Endothelial cell of umbilical vein (primary cell): ENCODE measurements at regions not wholly inside any gene's neighbourhood (a gene's known extent, or its start where the extent isn't known, plus 50 kb on each side); places are given as distances from the start of the nearest gene placed in this dataset.

Source experiments
- BruUV-seq: library from RNA; stranded (reverse); fragments of 400-500 nt; replicated peaks from 2 replicates; lab custom pipeline; 2021; lab: Mats Ljungman, UMichigan
- CTCF ChIA-PET: fragments of 300-600, 350-600 bp; sonication (Branson Sonifier 250); formaldehyde crosslinking; loops from one replicate; lab custom pipeline; 2021; ENCODE audit warnings: antibody characterized with exemption, inconsistent platforms; lab: Charles Lee
- POLR2A ChIA-PET: fragments of 300-600, 350-600 bp; sonication (Branson Sonifier 250); formaldehyde crosslinking; loops from one replicate; lab custom pipeline; 2021; ENCODE audit warnings: antibody characterized with exemption, inconsistent platforms; lab: Charles Lee
- DNase-seq: peaks from one replicate; pipeline ENCODE4 v3.0.0-alpha.2; 2011; ENCODE audit warnings: low read depth, low spot score
- FAIRE-seq: peaks from 2 replicates; lab custom pipeline; 2011; peaks lifted over from hg19 to GRCh38; lab: Jason Lieb, UNC
- H2AFZ ChIP-seq: 2 replicates; pipeline ENCODE4 v1.6.0; 2012; ENCODE audit warnings: low read depth, low read length, control low read depth, inconsistent platforms
- H3K27ac ChIP-seq: 2 replicates; pipeline ENCODE4 v1.5.1; 2011; ENCODE audit warnings: low read depth, mild to moderate bottlenecking, control low read depth, low read length, moderate library complexity; ENCODE audit not compliant: insufficient read depth
- H3K27me3 ChIP-seq, 2 experiments: 2 replicates each; pipeline versions ENCODE4 v1.6.0 to v1.6.1; 2011; ENCODE audit warnings: low read length in 2 of 2, mixed read lengths in 1 of 2; ENCODE audit not compliant: control insufficient read depth in 2 of 2, insufficient read depth in 2 of 2
- H3K36me3 ChIP-seq, 2 experiments: 2 replicates in 1 of 2; 3 replicates in 1 of 2; pipeline ENCODE4 v1.5.1; 2011; ENCODE audit warnings: low read length in 2 of 2, mild to moderate bottlenecking in 1 of 2, moderate library complexity in 1 of 2; ENCODE audit not compliant: control insufficient read depth in 2 of 2, insufficient read depth in 2 of 2; ENCODE audit errors: extremely low read depth in 1 of 2
- H3K4me1 ChIP-seq: 3 replicates; pipeline ENCODE4 v1.5.1; 2011; ENCODE audit warnings: mild to moderate bottlenecking, low read length; ENCODE audit not compliant: control insufficient read depth, insufficient read depth; ENCODE audit errors: extremely low read depth
- H3K4me2 ChIP-seq: 2 replicates; pipeline ENCODE4 v1.6.1; 2011; ENCODE audit warnings: low read length, control low read depth, mixed read lengths; ENCODE audit not compliant: insufficient read depth
- H3K4me3 ChIP-seq, 3 experiments: fragments of 200-600 bp in 1 of 3; sonication (generic), shearing (Covaris generic) in 1 of 3; replicated peaks in 1 of 3; 2 replicates each; pipeline ENCODE4 v1.5.1; 2011 to 2016; ENCODE audit warnings: control low read depth in 3 of 3, low read length in 3 of 3, mild to moderate bottlenecking in 2 of 3, inconsistent platforms in 1 of 3, low read depth in 1 of 3, moderate library complexity in 1 of 3; ENCODE audit not compliant: insufficient read depth in 1 of 3
- H3K79me2 ChIP-seq: 2 replicates; pipeline ENCODE4 v1.6.0; 2012; ENCODE audit warnings: low read length, inconsistent platforms; ENCODE audit not compliant: control insufficient read depth, insufficient read depth
- H3K9ac ChIP-seq: replicated peaks from 2 replicates; pipeline ENCODE3; 2011; ENCODE audit warnings: low read length, control low read depth; ENCODE audit not compliant: insufficient read depth; ENCODE audit errors: extremely low read depth
- H3K9me1 ChIP-seq: replicated peaks from 3 replicates; pipeline ENCODE4 v1.6.0; 2011; ENCODE audit warnings: mild to moderate bottlenecking, low read length; ENCODE audit not compliant: control insufficient read depth, insufficient read depth; ENCODE audit errors: extremely low read depth
- H3K9me3 ChIP-seq: replicated peaks from 2 replicates; pipeline ENCODE4 v1.5.1; 2012; ENCODE audit warnings: low read length, inconsistent platforms; ENCODE audit not compliant: control insufficient read depth, insufficient read depth
- H4K20me1 ChIP-seq: replicated peaks from 2 replicates; pipeline ENCODE3; 2011; ENCODE audit warnings: mild to moderate bottlenecking, low read length; ENCODE audit not compliant: control insufficient read depth, insufficient read depth; ENCODE audit errors: extremely low read depth
- CTCF ChIP-seq, 2 donors: IDR thresholded peaks; 1 replicate in 1 of 2; 2 replicates in 1 of 2; pipeline ENCODE4 v1.5.1; 2011; ENCODE audit warnings: low read length in 2 of 2, mild to moderate bottlenecking in 2 of 2, moderate library complexity in 2 of 2, control low read depth in 1 of 2, inconsistent platforms in 1 of 2, low read depth in 1 of 2; ENCODE audit not compliant: insufficient read depth in 1 of 2; ENCODE audit errors: extremely low read depth in 1 of 2
- EZH2 ChIP-seq: IDR thresholded peaks from 2 replicates; pipeline ENCODE4 v1.6.1; 2012; ENCODE audit warnings: borderline replicate concordance, low read depth, mild to moderate bottlenecking, moderate library complexity, low read length, inconsistent platforms; ENCODE audit not compliant: severe bottlenecking
- FOS ChIP-seq: IDR thresholded peaks from 2 replicates; pipeline ENCODE4 v1.6.1; 2011; ENCODE audit warnings: mild to moderate bottlenecking, low read length, moderate library complexity, borderline replicate concordance; ENCODE audit not compliant: insufficient read depth
- GATA2 ChIP-seq: IDR thresholded peaks from 2 replicates; pipeline ENCODE4 v1.7.0; 2011; ENCODE audit warnings: low read depth, mild to moderate bottlenecking, moderate library complexity, mixed read lengths, low read length; ENCODE audit not compliant: insufficient read length, insufficient read depth
- JUN ChIP-seq: IDR thresholded peaks from 2 replicates; pipeline ENCODE4 v1.6.1; 2011; ENCODE audit warnings: borderline replicate concordance, low read depth; ENCODE audit not compliant: insufficient read length, insufficient read depth
- MAX ChIP-seq: IDR thresholded peaks from 2 replicates; pipeline ENCODE4 v1.6.1; 2011; ENCODE audit not compliant: insufficient read depth, insufficient read length
- MYC ChIP-seq: IDR thresholded peaks from one replicate; pipeline ENCODE4 v1.6.1; 2011; ENCODE audit warnings: mild to moderate bottlenecking, low read depth, low read length
- POLR2A ChIP-seq: IDR thresholded peaks from 2 replicates; pipeline ENCODE4 v1.6.1; 2012; ENCODE audit warnings: low read depth, mild to moderate bottlenecking, control low read depth, low read length
- POLR2AphosphoS5 ChIP-seq: IDR thresholded peaks from 2 replicates; pipeline ENCODE4 v1.6.1; 2012; ENCODE audit warnings: low read depth, mild to moderate bottlenecking, control low read depth, low read length, moderate library complexity; ENCODE audit not compliant: insufficient read depth
- dilution Hi-C: fragments of 300-500 bp; cut with MboI; formaldehyde crosslinking; loops from one replicate; pipeline ENCODE4 v1.15.0; 2019; ENCODE audit warnings: low sequenced_read_pairs; ENCODE audit not compliant: extremely low pct_ligation_motif_present
- intact Hi-C: fragments of 100-400 bp; cut with micrococcal nuclease; formaldehyde crosslinking; loops from one replicate; pipeline ENCODE4 v1.10.0; 2022

GRCh38 chr12:131574395-131574771 lies 136.5 kb upstream of the SFSWAP start:
- POLR2A ChIA-PET: no interaction called here
- no TSS peak for BruUV-seq
- FAIRE-seq (no peak), DNase-seq (no peak)
- H3K4me1 ChIP-seq: no peaks in the 10 kb centered on the region
- dilution Hi-C loops: no loop called here
- no peak overlapping the region for H3K4me2 ChIP-seq
- no peak overlapping the region for H3K4me3 ChIP-seq
- CTCF ChIA-PET: no interaction called here
- no peaks in the 10 kb centered on the region for H3K79me2 ChIP-seq
- no peak overlapping the region for H3K9ac ChIP-seq
- TF ChIP-seq MAX: no peak
- TF ChIP-seq POLR2A: no peak
- no peak for TF ChIP-seq POLR2AphosphoS5
- TF ChIP-seq EZH2: no peak
- no peak for TF ChIP-seq GATA2
- no peak for TF ChIP-seq FOS
- no peak for TF ChIP-seq MYC
- no peak for TF ChIP-seq JUN
- TF ChIP-seq CTCF (IDR thresholded peaks at IDR 0.05; ENCODE audit: extremely low read depth in 1 of 2, insufficient read depth in 1 of 2, low read depth in 1 of 2, low read length in 2 of 2): no peak
- H3K9me1 ChIP-seq: no peaks in the 10 kb centered on the region
- no peaks in the 10 kb centered on the region for H4K20me1 ChIP-seq
- intact Hi-C loops: no loop called here
- H3K27me3 ChIP-seq: no peaks in the 10 kb centered on the region
- H2AFZ ChIP-seq: no peak overlapping the region
- H3K36me3 ChIP-seq: no peaks in the 10 kb centered on the region
- H3K27ac ChIP-seq: no peak overlapping the region
- no peaks in the 10 kb centered on the region for H3K9me3 ChIP-seq
